CD4-positive, alpha-beta T cell treated with Interleukin-2 at 100 ng/mL for 4 hours (primary cell): ENCODE measurements at regions not wholly inside any gene's neighbourhood (a gene's known extent, or its start where the extent isn't known, plus 50 kb on each side); places are given as distances from the start of the nearest gene placed in this dataset.

Experiments
- DNase-seq: peaks from one replicate; pipeline ENCODE4 v3.0.0-alpha.2; 2020; ENCODE audit warnings: low spot score

- DNase-seq = no peak
These were observed 974.8 kb downstream of the ADGRL2 start for GRCh38 chr1:82775406-82776000.

DNA sequence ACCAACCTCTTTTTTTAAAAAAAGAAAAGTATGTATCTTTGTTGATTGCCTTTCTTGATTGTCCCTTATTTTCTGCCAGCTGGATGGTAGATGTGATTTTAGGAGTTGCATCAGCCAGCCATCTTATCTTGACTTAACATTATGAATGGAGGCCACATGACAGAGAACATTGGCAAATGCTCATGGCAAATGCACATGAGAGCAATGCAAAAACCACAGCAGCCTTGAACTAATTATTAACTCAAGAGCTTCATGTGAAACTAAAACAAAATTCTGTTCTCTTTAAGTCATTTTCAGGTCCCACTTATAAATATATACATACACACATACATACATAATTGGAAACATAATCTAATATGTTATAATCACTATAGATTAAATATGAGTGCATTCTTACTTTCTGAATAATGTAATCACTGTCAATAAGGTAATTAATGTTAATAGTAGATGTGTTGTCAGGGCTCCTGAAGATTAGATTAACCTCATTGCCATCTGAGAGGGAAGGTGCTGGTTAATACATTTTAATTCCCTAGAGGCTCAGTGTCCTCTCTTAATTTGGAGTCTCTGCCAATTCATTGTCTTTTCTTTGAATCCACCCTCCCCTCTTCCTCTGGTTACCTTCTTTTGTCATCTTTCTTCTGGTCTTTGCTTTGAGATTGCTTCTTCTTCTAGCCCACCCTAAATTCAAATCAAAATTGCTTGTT, 962.2 kb downstream of the ADGRL2 start:
- no peak for DNase-seq

GRCh38 chr1:82759035-82759434, 958.3 kb downstream of the ADGRL2 start:
- DNase-seq = no peak

DNA sequence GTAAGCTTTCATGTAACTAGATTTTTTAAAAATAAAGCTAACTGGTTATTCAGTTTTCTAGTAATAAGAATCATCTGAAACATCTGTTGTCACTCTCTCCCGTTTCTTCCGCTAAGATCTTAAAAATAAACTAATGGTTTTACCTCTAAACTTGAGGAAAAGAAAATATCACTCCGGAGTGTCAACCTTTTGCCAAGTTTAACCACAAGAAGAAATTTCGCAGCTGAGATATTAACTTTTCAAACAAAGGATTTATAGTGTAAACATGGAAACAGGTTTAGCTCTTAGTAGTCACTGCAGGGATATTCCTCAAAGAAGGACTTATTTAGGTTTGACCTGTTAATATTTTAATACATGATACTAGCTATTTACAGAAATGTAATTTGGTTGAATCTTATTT, 954.9 kb downstream of the ADGRL2 start:
- no peak for DNase-seq

DNA sequence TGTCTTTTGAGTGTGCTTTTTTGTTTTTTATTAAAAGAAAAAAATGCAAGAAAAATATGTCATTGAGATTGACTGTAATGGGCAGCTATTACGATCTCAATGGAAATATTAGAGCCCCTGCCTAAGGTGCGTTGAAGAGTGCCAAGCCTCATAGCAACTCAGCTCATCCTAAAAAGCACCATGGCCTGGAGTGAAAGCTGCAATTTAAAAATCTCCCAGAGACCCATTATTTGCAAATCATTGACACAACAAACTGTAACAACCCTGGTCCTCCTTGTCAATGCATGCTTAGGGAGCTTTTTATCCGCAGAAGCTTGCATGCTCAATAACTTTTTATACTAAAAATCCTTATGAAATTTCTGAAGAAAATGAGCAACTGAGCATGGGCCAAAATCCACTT, 954.5 kb downstream of the ADGRL2 start:
- DNase-seq = no peak

DNA sequence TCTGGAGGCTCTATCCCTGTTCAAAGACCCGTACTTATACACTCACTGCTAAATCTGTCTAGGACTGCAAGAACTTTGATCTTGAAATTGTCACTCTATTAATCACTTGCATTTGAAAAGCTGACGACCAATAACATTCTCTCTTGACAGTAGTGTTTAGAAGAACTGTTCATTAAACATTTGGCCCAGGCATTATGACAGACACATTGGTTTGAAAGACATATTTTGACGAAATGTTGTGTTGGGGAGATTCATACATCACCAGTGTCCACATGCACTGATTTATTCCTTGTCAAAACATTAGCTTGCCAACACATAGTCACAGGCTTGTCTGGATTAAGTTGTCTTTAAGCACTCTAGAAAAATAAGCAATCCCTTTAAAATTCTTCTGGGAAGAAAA, 951.3 kb downstream of the ADGRL2 start:
- DNase-seq = no peak

DNA sequence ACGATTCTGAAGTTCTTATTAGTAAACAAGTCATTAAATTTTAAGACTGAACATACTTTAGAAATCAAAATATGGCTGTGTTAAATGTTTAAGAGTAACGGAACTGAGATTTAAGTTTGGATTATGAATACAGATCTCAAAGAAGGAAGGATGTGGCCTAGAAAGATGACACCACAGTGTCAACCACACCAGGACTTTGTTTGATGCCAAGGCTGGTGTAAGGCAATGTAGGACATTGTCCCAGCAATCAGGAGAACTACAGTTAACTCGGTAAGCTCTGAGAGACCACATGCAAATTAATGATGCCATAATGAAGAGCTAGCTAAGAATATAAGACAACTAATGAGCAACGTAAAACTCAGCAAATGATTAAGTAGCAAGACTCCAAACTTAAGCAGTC, 932.9 kb downstream of the ADGRL2 start:
- DNase-seq = no peak

GRCh38 chr1:82731216-82731615, 930.5 kb downstream of the ADGRL2 start:
- no peak for DNase-seq

- DNase-seq = no peak
These were observed 927.5 kb downstream of the ADGRL2 start for GRCh38 chr1:82728206-82728605.

GRCh38 chr1:82724246-82724645, 923.5 kb downstream of the ADGRL2 start:
- no peak for DNase-seq

DNA sequence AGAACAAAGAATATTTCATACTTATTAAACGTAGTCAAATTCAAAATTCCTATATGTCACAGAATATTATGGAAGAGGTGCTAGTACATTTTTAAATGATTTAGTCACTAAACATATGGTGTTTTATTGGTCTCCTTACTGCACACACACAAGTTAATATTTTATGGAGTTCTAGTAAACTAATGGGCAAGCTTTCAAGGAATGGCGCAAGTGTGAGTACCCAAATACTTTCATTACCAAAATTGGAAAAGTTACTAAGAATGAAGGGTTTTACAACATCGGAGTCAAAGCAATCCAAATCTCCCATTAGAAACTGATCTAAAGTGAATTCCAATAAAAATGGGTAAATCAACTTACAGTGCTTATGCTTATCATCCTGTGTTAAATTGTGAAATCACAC, 921.9 kb downstream of the ADGRL2 start:
- DNase-seq = no peak

DNA sequence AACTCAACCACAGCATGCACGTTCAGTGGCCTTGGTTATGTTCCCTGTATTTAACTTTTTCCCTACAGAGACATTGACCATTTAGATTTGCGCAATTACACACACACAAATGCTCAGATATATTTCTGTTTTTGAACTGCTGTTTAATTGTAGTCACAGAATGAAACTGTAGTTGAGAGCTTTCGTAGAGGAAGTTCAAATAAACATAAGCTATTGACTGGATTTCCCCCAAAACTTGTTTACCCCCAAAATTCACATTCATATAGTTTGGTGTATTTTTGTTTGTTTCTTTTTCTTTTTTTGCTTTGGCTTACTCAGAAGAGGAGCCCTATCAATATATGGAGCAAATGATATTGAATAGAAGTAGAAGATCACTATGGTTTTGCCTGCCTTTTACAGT, 921.0 kb downstream of the ADGRL2 start:
- no peak for DNase-seq

DNA sequence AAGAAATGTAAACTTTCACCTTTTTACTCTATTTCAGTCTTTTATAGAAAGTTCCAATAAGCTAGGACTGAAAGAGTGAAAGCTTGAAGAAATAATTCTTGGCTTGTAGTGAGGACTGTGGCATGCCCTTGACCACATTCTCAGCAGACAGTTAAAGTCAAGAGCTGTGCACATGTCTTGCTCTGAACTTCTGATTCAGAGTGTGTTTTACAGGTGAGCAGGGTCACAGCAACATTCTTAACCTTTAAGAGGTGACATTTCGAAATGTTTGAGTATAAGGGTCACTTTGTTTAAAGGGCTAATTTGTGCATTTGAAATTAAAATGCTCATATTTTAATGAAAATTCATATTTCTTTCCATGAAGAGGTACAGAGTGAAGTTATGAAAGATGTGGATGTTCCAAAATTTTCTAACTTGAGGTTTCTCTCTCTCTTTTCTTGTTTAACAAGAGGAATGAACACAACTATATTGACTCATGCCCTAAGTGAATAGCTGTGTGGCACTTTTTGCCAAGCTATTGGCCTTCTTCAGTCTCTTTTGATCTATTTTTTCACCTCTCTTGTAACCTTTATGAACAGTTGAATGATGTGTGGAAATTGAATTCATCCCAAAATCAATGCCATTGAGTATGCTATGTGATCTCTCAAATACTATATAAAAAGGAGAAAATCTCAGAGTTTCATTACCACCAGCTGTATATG, 918.1 kb downstream of the ADGRL2 start:
- no peak for DNase-seq

- no peak for DNase-seq
These were observed 909.4 kb downstream of the ADGRL2 start for GRCh38 chr1:82710091-82710490.

DNA sequence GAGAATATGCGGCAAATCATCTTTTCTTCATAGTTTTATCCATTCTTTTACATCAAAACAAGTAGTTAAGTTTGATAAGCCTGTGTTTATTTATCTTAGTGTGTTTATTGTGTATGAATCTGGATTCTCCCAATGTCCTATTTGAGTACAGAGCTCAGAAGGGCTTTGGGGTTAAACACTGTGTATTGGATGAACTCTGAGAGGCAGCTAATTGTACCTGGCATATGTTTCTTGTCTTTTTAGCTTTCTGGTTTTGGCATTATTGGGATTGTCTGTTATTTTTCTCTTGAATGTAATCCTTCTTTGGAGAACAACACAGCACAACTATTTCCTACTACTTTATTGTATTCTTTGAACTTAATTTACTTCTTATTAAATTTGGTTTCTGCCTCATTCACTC, 906.9 kb downstream of the ADGRL2 start:
- DNase-seq = no peak

GRCh38 chr1:82706741-82707140, 906.0 kb downstream of the ADGRL2 start:
- no peak for DNase-seq

DNA sequence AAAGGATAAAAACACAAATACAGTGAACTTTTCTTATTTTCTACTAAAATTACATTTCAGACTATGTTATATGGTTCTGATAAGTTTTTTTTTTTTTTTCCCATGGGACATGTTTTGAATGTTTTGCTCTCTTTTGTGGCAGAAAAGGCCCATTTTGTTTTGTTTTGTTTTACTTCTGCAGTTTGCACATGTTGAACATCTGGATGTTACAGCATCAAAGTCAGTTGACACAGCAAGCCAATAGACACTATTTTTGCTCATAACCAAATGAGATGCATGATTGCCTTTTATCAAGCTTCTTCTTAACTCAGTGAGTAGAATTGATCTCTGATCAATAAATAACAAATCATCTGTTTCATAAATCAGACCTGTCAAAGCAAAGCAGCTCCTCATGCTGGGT, 904.2 kb downstream of the ADGRL2 start:
- DNase-seq = no peak

DNA sequence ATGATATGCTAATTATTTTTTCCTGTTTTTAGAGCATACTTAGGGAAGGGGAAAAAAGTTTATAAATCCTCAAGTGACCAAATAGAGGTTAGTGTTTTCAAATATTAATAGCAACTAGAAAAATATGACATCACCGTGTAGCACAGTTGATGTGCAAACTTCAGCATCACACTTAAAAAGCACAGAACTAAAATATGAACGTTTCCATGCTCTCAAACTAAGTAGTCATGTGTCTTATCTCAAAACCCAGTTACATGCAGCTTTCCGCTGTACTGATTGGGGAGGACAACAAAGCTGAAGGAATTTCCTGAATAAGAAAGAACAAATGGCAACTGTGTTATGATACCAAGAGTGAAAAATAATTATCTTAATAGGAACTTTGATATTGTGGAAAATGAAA, 903.7 kb downstream of the ADGRL2 start:
- DNase-seq = no peak

DNA sequence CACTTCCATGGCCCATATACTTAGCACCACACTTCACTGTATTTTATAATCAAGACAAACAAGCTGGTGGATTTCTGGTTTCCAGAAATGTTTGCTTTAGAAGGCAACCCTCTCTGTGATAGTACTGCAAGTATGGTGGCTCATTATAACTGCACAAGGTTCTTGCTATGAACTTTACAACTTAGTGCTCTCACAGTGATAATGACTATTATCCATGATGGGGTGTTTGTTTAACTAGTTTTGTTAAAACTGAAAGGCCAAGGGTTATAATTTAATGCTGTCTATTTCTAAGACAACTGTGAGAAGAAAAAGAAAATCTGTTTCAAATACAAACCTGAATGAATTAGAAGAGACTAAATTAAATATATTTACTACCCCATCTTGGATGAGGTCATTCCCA, 903.2 kb downstream of the ADGRL2 start:
- no peak for DNase-seq

DNA sequence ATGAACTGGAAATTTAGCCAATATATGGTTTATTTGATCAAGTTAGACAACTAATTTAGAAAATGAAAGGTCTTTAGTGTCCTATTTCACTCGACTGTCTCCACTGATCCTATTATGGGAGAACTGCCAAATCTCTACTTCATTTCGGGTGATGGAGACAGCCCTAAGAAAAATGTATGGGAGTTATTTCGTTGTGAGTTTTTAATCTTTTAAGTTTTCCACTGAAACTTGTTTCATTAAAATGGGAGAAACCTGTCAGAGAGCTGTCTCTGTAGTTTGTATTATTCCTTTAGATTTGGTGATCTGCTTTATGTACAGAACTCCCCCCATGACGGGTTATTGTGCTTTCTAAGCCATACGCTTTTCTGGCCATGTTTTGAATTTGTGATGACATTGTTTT, 899.7 kb downstream of the ADGRL2 start:
- DNase-seq = no peak

- no peak for DNase-seq
These were observed 897.2 kb downstream of the ADGRL2 start for GRCh38 chr1:82697965-82698364.

- no peak for DNase-seq
These were observed 894.7 kb downstream of the ADGRL2 start for GRCh38 chr1:82695443-82695842.

- DNase-seq = no peak
These were observed 889.7 kb downstream of the ADGRL2 start for GRCh38 chr1:82690411-82690810.

DNA sequence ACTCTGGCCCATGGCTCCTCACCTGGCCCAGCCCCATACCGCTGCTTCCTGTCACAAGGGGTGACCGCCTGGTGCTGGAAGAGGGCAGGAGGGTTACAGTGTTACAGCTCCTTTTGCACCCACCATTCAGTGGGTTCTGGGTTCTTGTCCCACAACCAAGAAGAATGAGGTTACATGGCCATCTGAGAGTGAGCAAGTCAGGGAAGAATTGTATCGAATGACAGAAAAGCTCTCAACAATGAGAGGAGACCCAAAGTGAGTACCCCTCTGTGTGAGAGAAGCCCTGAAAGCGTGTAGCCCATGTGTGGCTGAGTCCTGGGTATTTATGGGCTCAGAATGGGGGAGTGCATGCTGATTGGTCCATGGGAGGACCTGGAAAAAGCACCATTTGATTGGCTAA, 888.5 kb downstream of the ADGRL2 start:
- DNase-seq = no peak
